ENCODE measurements at regions not wholly inside any gene's neighbourhood (a gene's known extent, or its start where the extent isn't known, plus 50 kb on each side); places are given as distances from the start of the nearest gene placed in this dataset.

GRCh38 chr2:216320852-216321251, 51.4 kb downstream of the MARCHF4 start:
- Histone ChIP-seq H3K9me3 (no peaks in the 10 kb centered on the region), H3K4me3 (no peak overlapping the region), H3K36me3 (no peaks in the 10 kb centered on the region), H3K27ac (no peak overlapping the region), H3K27me3 (no peaks in the 10 kb centered on the region), H3K4me1 (no peaks in the 10 kb centered on the region)
- intact Hi-C loops (cut with DNase I) = no loop called here
- 71 to 80% methylated on average over 7 of the region's 7 CpGs for WGBS, 2 donors
- FAIRE-seq (no peak), ATAC-seq (no peak), DNase-seq (no peak)
- no peak for TF ChIP-seq CTCF (IDR thresholded peaks at IDR 0.05)

GRCh38 chr2:216319771-216320170, 52.5 kb downstream of the MARCHF4 start:
- Histone ChIP-seq H3K9me3 (no peaks in the 10 kb centered on the region), H3K4me1 (no peaks in the 10 kb centered on the region), H3K27me3 (no peaks in the 10 kb centered on the region), H3K27ac (no peak overlapping the region), H3K36me3 (no peaks in the 10 kb centered on the region), H3K4me3 (no peak overlapping the region)
- DNase-seq (no peak), FAIRE-seq (no peak), ATAC-seq (no peak)
- TF ChIP-seq CTCF (IDR thresholded peaks at IDR 0.05) = no peak
- WGBS, 2 donors = 72 to 84% methylated on average over 2 of the region's 2 CpGs
- intact Hi-C loops (cut with DNase I) = no loop called here

- FAIRE-seq (no peak), ATAC-seq (no peak), DNase-seq (no peak)
- Histone ChIP-seq H3K27me3 (no peaks in the 10 kb centered on the region), H3K4me3 (no peak overlapping the region), H3K9me3 (no peaks in the 10 kb centered on the region), H3K27ac (no peak overlapping the region), H3K36me3 (no peaks in the 10 kb centered on the region), H3K4me1 (no peaks in the 10 kb centered on the region)
- TF ChIP-seq CTCF (IDR thresholded peaks at IDR 0.05) = no peak
- WGBS, 2 donors = 79 to 80% methylated on average over 2 of the region's 2 CpGs
- intact Hi-C loops (cut with DNase I) = no loop called here
Observed at GRCh38 chr2:216318521-216318874, 53.8 kb downstream of the MARCHF4 start.

GRCh38 chr2:216317831-216318520, 54.3 kb downstream of the MARCHF4 start:
- ATAC-seq = no peak
- no peak for TF ChIP-seq CTCF (IDR thresholded peaks at IDR 0.05)
- H3K4me1 ChIP-seq = no peaks in the 10 kb centered on the region
- H3K27ac ChIP-seq = no peak overlapping the region
- no peak for FAIRE-seq
- no peaks in the 10 kb centered on the region for H3K36me3 ChIP-seq
- H3K9me3 ChIP-seq = no peaks in the 10 kb centered on the region
- no peak for DNase-seq
- intact Hi-C loops (cut with DNase I) = no loop called here
- no peaks in the 10 kb centered on the region for H3K27me3 ChIP-seq
- no peak overlapping the region for H3K4me3 ChIP-seq
- 36 to 40% methylated on average over 9 of the region's 9 CpGs for WGBS, 2 donors

- Histone ChIP-seq H3K9me3 (no peaks in the 10 kb centered on the region), H3K4me3 (no peak overlapping the region), H3K36me3 (no peaks in the 10 kb centered on the region), H3K27ac (no peak overlapping the region), H3K4me1 (no peaks in the 10 kb centered on the region), H3K27me3 (no peaks in the 10 kb centered on the region)
- ATAC-seq (no peak), FAIRE-seq (no peak), DNase-seq (no peak)
- intact Hi-C loops (cut with DNase I) = no loop called here
- no peak for TF ChIP-seq CTCF (IDR thresholded peaks at IDR 0.05)
- WGBS, 2 donors = 53% methylated on average over 2 of the region's 2 CpGs
Observed at GRCh38 chr2:216316743-216317142, 55.5 kb downstream of the MARCHF4 start.

Measured in pancreas (tissue), 10 donors.